ENCODE measurements at regions not wholly inside any gene's neighbourhood (a gene's known extent, or its start where the extent isn't known, plus 50 kb on each side); places are given as distances from the start of the nearest gene placed in this dataset.

DNA sequence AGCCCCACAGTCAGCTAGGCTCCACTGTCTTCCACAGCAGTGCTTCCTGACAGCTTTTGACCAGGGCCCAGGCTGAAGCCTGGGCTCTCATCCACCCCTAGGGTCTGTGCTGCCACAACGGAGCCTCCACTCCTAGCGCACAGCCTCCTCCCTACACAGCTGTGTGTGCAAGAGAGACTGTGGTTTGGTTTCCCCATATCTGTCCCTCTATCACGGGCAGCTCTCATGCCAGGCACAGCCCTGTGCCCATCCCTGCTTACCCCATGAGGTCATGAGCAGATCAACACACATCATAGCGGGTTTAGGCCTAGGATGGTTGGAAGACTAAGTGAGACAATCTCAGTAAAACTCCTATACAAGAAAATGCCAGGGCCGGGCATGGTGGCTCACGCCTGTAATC, 61.7 kb upstream of the PLXNA4 start:
- ChIA-PET CTCF (no interaction called here), POLR2A (ENCODE audit: low non-redundant PET) (no interaction called here)
- H3K27ac ChIP-seq: no peak overlapping the region

GRCh38 chr7:132636581-132636980, 60.3 kb upstream of the PLXNA4 start:
- no peak overlapping the region for H3K27ac ChIP-seq
- ChIA-PET POLR2A (ENCODE audit: low non-redundant PET) (no interaction called here), CTCF (no interaction called here)
- TF ChIP-seq CTCF (conservative IDR thresholded peaks at IDR 0.05; ENCODE audit: low read depth): no peak
- DNase-seq (ENCODE audit: low spot score): no peak

More for the DNA sequence above, 61.7 kb upstream of the PLXNA4 start:
- TF ChIP-seq CTCF (conservative IDR thresholded peaks at IDR 0.05; ENCODE audit: low read depth): no peak
- no peak for DNase-seq (ENCODE audit: low spot score)

GRCh38 chr7:132635127-132635526, 58.9 kb upstream of the PLXNA4 start:
- H3K27ac ChIP-seq: no peak overlapping the region
- TF ChIP-seq CTCF (conservative IDR thresholded peaks at IDR 0.05; ENCODE audit: low read depth): no peak
- POLR2A ChIA-PET (ENCODE audit: low non-redundant PET): no interaction called here
- DNase-seq (ENCODE audit: low spot score): no peak
- CTCF ChIA-PET: no interaction called here

DNA sequence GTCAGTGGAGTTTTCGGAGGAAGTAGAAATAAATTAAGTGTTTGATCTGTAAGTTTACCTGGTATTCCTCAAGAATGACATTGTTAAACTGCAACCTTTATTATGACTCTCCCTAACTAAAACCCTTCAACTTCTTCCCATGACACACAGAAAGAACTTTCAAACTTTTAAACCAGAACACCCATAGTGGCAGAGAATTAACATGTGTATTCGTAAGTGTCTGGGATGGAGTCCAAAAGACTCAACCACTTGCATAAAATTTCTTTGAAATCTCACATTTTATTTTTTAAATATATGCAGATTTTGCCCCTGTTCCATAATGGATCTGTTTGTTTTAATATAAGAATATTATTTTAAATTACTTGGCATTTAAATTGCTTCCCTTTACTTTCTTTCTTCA, 54.6 kb upstream of the PLXNA4 start:
- no peak for DNase-seq (ENCODE audit: low spot score)
- ChIA-PET CTCF (no interaction called here), POLR2A (ENCODE audit: low non-redundant PET) (no interaction called here)
- no peak for TF ChIP-seq CTCF (conservative IDR thresholded peaks at IDR 0.05; ENCODE audit: low read depth)
- no peak overlapping the region for H3K27ac ChIP-seq
